H1 (cell line): ENCODE measurements at regions not wholly inside any gene's neighbourhood (a gene's known extent, or its start where the extent isn't known, plus 50 kb on each side); places are given as distances from the start of the nearest gene placed in this dataset.

Source experiments
- CTCF ChIA-PET: fragments of 300-600 bp; sonication (Branson Sonifier 250); formaldehyde crosslinking; loops from one replicate; lab custom pipeline; 2021; ENCODE audit not compliant: partially characterized antibody; lab: Charles Lee
- POLR2A ChIA-PET: fragments of 300-600 bp; sonication (Branson Sonifier 250); formaldehyde crosslinking; loops from one replicate; lab custom pipeline; 2021; ENCODE audit warnings: inconsistent platforms; ENCODE audit not compliant: partially characterized antibody; lab: Charles Lee
- DNase-seq, 2 experiments: peaks; one replicate each; pipeline versions ENCODE4 v3.0.0 to v3.0.0-alpha.2; 2010 to 2022; ENCODE audit warnings: low spot score in 2 of 2, low read depth in 1 of 2, mixed read lengths in 1 of 2
- FAIRE-seq: peaks from 2 replicates; lab custom pipeline; 2011; peaks lifted over from hg19 to GRCh38; lab: Jason Lieb, UNC
- H2AFZ ChIP-seq: 2 replicates; pipeline ENCODE4 v1.8.1; 2012; ENCODE audit warnings: low read length, inconsistent platforms
- H2AK5ac ChIP-seq: 2 replicates; pipeline ENCODE4 v1.6.1; 2013; ENCODE audit warnings: low read depth, low read length
- H2BK120ac ChIP-seq: replicated peaks from 2 replicates; pipeline ENCODE3; 2013; ENCODE audit warnings: low read depth, low read length, inconsistent platforms
- H2BK12ac ChIP-seq: 2 replicates; pipeline ENCODE4 v1.6.1; 2013; ENCODE audit warnings: low read depth, low read length
- H2BK15ac ChIP-seq: 2 replicates; pipeline ENCODE4 v1.6.1; 2013; ENCODE audit warnings: low read length
- H2BK20ac ChIP-seq: 2 replicates; pipeline ENCODE4 v1.6.1; 2013; ENCODE audit warnings: low read length
- H2BK5ac ChIP-seq: 2 replicates; pipeline ENCODE4 v1.6.1; 2013; ENCODE audit warnings: low read depth, low read length
- H3K14ac ChIP-seq: 2 replicates; pipeline ENCODE4 v1.6.1; 2013; ENCODE audit warnings: inconsistent platforms; ENCODE audit not compliant: insufficient read length
- H3K18ac ChIP-seq: 2 replicates; pipeline ENCODE4 v1.6.1; 2013; ENCODE audit warnings: low read length; ENCODE audit errors: extremely low read depth
- H3K23ac ChIP-seq: 2 replicates; pipeline ENCODE4 v1.6.1; 2013; ENCODE audit warnings: inconsistent platforms; ENCODE audit not compliant: insufficient read length
- H3K23me2 ChIP-seq: 2 replicates; pipeline ENCODE4 v1.6.1; 2013; ENCODE audit warnings: low read depth, low read length
- H3K27ac ChIP-seq: 2 replicates; pipeline ENCODE4 v1.6.1; 2011; ENCODE audit warnings: low read depth, low read length, inconsistent platforms
- H3K27me3 ChIP-seq, 4 experiments: replicated peaks in 1 of 4; 1 replicate in 1 of 4; 2 replicates in 3 of 4; pipeline versions ENCODE4 v1.6.1 to v1.8.1; 2011 to 2013; ENCODE audit warnings: low read length in 3 of 4, mild to moderate bottlenecking in 3 of 4, inconsistent platforms in 2 of 4, mixed read lengths in 2 of 4, moderate library complexity in 1 of 4; ENCODE audit not compliant: control insufficient read depth in 3 of 4, insufficient read depth in 3 of 4; ENCODE audit errors: extremely low read depth in 1 of 4
- H3K36me3 ChIP-seq, 4 experiments: 2 replicates each; pipeline versions ENCODE4 v1.6.1 to v1.8.1; 2011 to 2013; ENCODE audit warnings: mild to moderate bottlenecking in 4 of 4, low read length in 3 of 4, moderate library complexity in 2 of 4, control low read depth in 1 of 4, inconsistent platforms in 1 of 4; ENCODE audit not compliant: insufficient read depth in 4 of 4, control insufficient read depth in 2 of 4
- H3K4ac ChIP-seq: replicated peaks from 2 replicates; pipeline ENCODE3; 2013; ENCODE audit warnings: low read length, low read depth, mixed read lengths, inconsistent platforms; ENCODE audit not compliant: insufficient read length
- H3K4me1 ChIP-seq, 4 experiments: replicated peaks in 1 of 4; 1 replicate in 1 of 4; 2 replicates in 3 of 4; pipeline versions ENCODE4 v1.6.1 to v1.8.1; 2011 to 2013; ENCODE audit warnings: low read length in 3 of 4, inconsistent platforms in 2 of 4, mixed read lengths in 1 of 4; ENCODE audit not compliant: insufficient read depth in 4 of 4, control insufficient read depth in 3 of 4
- H3K4me2 ChIP-seq, 2 experiments: 2 replicates each; pipeline versions ENCODE4 v1.6.1 to v1.8.1; 2011 to 2013; ENCODE audit warnings: low read depth in 2 of 2, low read length in 2 of 2, control low read depth in 1 of 2, inconsistent platforms in 1 of 2, mild to moderate bottlenecking in 1 of 2; ENCODE audit not compliant: insufficient read depth in 1 of 2
- H3K4me3 ChIP-seq, 4 experiments: fragments of 200-600, 300-600 bp in 1 of 4; sonication (generic), shearing (Covaris generic), sonication (Bioruptor Twin) in 1 of 4; 2 replicates each; pipeline versions ENCODE4 v1.5.1 to v1.8.1; 2011 to 2016; ENCODE audit warnings: low read length in 4 of 4, low read depth in 3 of 4, control low read depth in 2 of 4, inconsistent platforms in 2 of 4, mild to moderate bottlenecking in 2 of 4, mixed read lengths in 1 of 4, moderate library complexity in 1 of 4; ENCODE audit not compliant: insufficient read depth in 2 of 4; ENCODE audit errors: extremely low read depth in 1 of 4
- H3K56ac ChIP-seq: replicated peaks from 2 replicates; pipeline ENCODE3; 2013; ENCODE audit warnings: low read depth, mild to moderate bottlenecking, mixed read lengths, low read length, inconsistent platforms; ENCODE audit not compliant: insufficient read length
- H3K79me1 ChIP-seq: 2 replicates; pipeline ENCODE4 v1.6.1; 2013; ENCODE audit warnings: low read depth, low read length, control low read depth
- H3K79me2 ChIP-seq, 2 experiments: 2 replicates each; pipeline versions ENCODE4 v1.6.1 to v1.8.1; 2012 to 2013; ENCODE audit warnings: low read length in 2 of 2, mild to moderate bottlenecking in 2 of 2, inconsistent platforms in 1 of 2; ENCODE audit not compliant: insufficient read depth in 2 of 2, control insufficient read depth in 1 of 2
- H3K9ac ChIP-seq, 4 experiments: replicated peaks in 1 of 4; 1 replicate in 1 of 4; 2 replicates in 3 of 4; pipeline versions ENCODE4 v1.6.1 to v1.8.1; 2011 to 2013; ENCODE audit warnings: low read depth in 3 of 4, low read length in 3 of 4, control low read depth in 2 of 4, mild to moderate bottlenecking in 2 of 4, moderate library complexity in 2 of 4, inconsistent platforms in 1 of 4; ENCODE audit errors: extremely low read depth in 1 of 4
- H3K9me3 ChIP-seq, 2 experiments: 2 replicates each; pipeline versions ENCODE4 v1.6.1 to v1.8.1; 2012 to 2013; ENCODE audit warnings: mild to moderate bottlenecking in 2 of 2, moderate library complexity in 2 of 2, control low read depth in 1 of 2, inconsistent platforms in 1 of 2, low read depth in 1 of 2, low read length in 1 of 2, mixed read lengths in 1 of 2; ENCODE audit not compliant: insufficient read depth in 2 of 2
- H4K20me1 ChIP-seq, 2 experiments: replicated peaks in 1 of 2; 2 replicates each; pipeline versions ENCODE3 to v1.8.1; 2011 to 2013; ENCODE audit warnings: inconsistent platforms in 2 of 2, low read length in 2 of 2, mild to moderate bottlenecking in 1 of 2; ENCODE audit not compliant: insufficient read depth in 2 of 2, control insufficient read depth in 1 of 2
- H4K5ac ChIP-seq: 2 replicates; pipeline ENCODE4 v1.6.1; 2013; ENCODE audit warnings: low read length, low read depth, mixed read lengths, inconsistent platforms; ENCODE audit not compliant: insufficient read length
- H4K8ac ChIP-seq: 2 replicates; pipeline ENCODE4 v1.8.0; 2013; ENCODE audit warnings: mild to moderate bottlenecking, moderate library complexity, low read length, inconsistent platforms; ENCODE audit not compliant: insufficient read depth; ENCODE audit errors: extremely low read depth
- H4K91ac ChIP-seq: replicated peaks from 2 replicates; pipeline ENCODE3; 2013; ENCODE audit warnings: low read length, mixed read lengths, inconsistent platforms; ENCODE audit not compliant: insufficient read length
- ASH2L ChIP-seq: fragments of 200-600, 300-600 bp; sonication (generic); IDR thresholded peaks from one replicate; pipeline ENCODE4 v1.7.1; 2017; ENCODE audit warnings: low read length
- BACH1 ChIP-seq: IDR thresholded peaks from 2 replicates; pipeline ENCODE4 v1.6.1; 2012; ENCODE audit warnings: low read length, improper control_type of control experiment
- CHD2 ChIP-seq: IDR thresholded peaks from 2 replicates; pipeline ENCODE4 v1.6.1; 2012; ENCODE audit warnings: low read length, improper control_type of control experiment
- E2F6 ChIP-seq: IDR thresholded peaks from 2 replicates; pipeline ENCODE4 v1.6.1; 2012; ENCODE audit warnings: inconsistent platforms
- SUZ12 ChIP-seq: fragments of 200-600 bp; sonication (generic); IDR thresholded peaks from 2 replicates; pipeline ENCODE4 v1.6.1; 2012; ENCODE audit warnings: mild to moderate bottlenecking, inconsistent platforms, low read length, moderate library complexity, mixed read lengths
- USF2 ChIP-seq: IDR thresholded peaks from 2 replicates; pipeline ENCODE4 v1.6.1; 2011; ENCODE audit warnings: low read length, improper control_type of control experiment
- WGBS, 2 experiments: shearing (Covaris generic) in 1 of 2; methylation state at CpG; one replicate each; pipeline versions ENCODE4 v1.1.6 to v1.1.7; 2013 to 2015; ENCODE audit warnings: low lambda C conversion rate in 2 of 2, mixed read lengths in 2 of 2, inconsistent platforms in 1 of 2, low coverage in 1 of 2, missing lambda C conversion rate in 1 of 2; ENCODE audit not compliant: insufficient replicate concordance in 2 of 2, insufficient coverage in 1 of 2, insufficient read length in 1 of 2; ENCODE audit errors: extremely low coverage in 1 of 2, missing lambda C conversion rate in 1 of 2; 5-methylcytosine and 5-hydroxymethylcytosine counted together

GRCh38 chr5:33034777-33035176 is 323.7 kb downstream of the NPR3 start:
- H2BK12ac ChIP-seq: no peak overlapping the region

More at GRCh38 chr5:33034777-33035176, 323.7 kb downstream of the NPR3 start:
- H3K9me3 ChIP-seq: no peaks in the 10 kb centered on the region
- WGBS, 2 experiments: 78% methylated on average over 1 of the region's 1 CpG; no CpG with 5 or more reads in 1 of the 2 experiments
- H4K20me1 ChIP-seq: no peaks in the 10 kb centered on the region
- H3K14ac ChIP-seq: no peak overlapping the region
- CTCF ChIA-PET: no interaction called here
- H3K36me3 ChIP-seq: no peaks in the 10 kb centered on the region
- H2BK20ac ChIP-seq: no peak overlapping the region
- H3K79me1 ChIP-seq: no peaks in the 10 kb centered on the region
- H3K4me3 ChIP-seq: no peak overlapping the region
- no peak overlapping the region for H3K9ac ChIP-seq
- FAIRE-seq: no peak
- H3K79me2 ChIP-seq: no peaks in the 10 kb centered on the region
- H3K4me2 ChIP-seq: no peak overlapping the region
- no peak for DNase-seq
- H3K23ac ChIP-seq: no peak overlapping the region
- no peaks in the 10 kb centered on the region for H3K27me3 ChIP-seq
- H2BK5ac ChIP-seq: no peak overlapping the region
- H3K56ac ChIP-seq: no peak overlapping the region
- H3K4ac ChIP-seq: no peak overlapping the region
- no peak overlapping the region for H2AK5ac ChIP-seq
- no peaks in the 10 kb centered on the region; the same call in 1 of the 2 replicates for H3K23me2 ChIP-seq
- H4K5ac ChIP-seq: no peak overlapping the region
- POLR2A ChIA-PET: no interaction called here
- no peak overlapping the region for H2BK120ac ChIP-seq
- H2AFZ ChIP-seq: no peak overlapping the region
- no peak for TF ChIP-seq ASH2L
- no peak for TF ChIP-seq CHD2
- no peak for TF ChIP-seq BACH1
- no peak for TF ChIP-seq SUZ12
- no peak for TF ChIP-seq E2F6
- TF ChIP-seq USF2: no peak
- no peak overlapping the region for H2BK15ac ChIP-seq
- H3K18ac ChIP-seq: no peak overlapping the region
- no peak overlapping the region for H4K8ac ChIP-seq
- H4K91ac ChIP-seq: no peak overlapping the region
- no peaks in the 10 kb centered on the region for H3K4me1 ChIP-seq
- no peak overlapping the region for H3K27ac ChIP-seq
